ENCODE measurements at regions not wholly inside any gene's neighbourhood (a gene's known extent, or its start where the extent isn't known, plus 50 kb on each side); places are given as distances from the start of the nearest gene placed in this dataset.

- DNase-seq, result no peak
Measured at GRCh38 chr10:43320226-43320625, 51.2 kb upstream of the FXYD4 start.

GRCh38 chr10:43318976-43319960, 52.2 kb upstream of the FXYD4 start:
- DNase-seq, result peak in 3 of 58 donors; percentile 9 to 23 (median 14)

DNA sequence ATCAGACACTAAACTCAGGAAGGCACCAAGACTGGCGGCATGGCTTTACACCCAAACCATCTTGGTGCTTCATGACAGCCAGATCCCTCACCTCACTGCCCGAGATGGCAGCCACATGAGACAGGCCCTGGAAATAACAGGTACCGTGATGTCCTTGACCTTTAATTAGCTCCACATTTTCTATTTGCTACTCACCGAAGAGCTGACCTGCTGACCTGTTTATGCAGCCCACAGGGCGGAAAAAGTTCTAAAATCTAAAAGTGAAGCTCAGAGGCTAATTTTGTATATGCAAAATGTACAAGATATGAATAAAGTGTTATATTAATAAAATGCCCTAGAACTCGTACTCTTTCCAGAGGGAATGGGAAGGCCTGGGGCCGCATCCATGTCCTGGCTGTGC, 51.6 kb upstream of the RASGEF1A start:
- no peak for DNase-seq

GRCh38 chr10:43317422-43317821, 50.6 kb upstream of the RASGEF1A start:
- DNase-seq, result no peak

DNA sequence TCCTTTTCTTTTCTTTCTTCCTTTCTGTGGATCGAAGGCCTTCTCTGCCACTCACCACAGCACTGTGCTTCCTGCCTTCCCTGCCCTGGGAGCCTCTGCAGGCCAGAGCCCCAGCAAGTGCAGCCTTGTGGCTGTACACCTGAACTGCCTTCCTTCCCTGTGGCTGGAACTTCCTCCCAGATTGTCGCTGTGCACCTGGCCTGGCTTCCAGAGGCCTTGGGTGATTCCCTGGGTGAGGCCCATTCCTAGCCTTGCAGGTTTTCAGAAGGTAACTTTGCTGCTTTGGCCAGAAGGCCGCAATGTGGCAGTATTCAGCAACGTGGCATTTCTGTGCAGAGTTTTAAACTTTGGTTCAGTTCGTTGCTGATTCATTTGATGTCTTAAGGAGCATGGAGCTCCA, 50.1 kb upstream of the RASGEF1A start:
- DNase-seq, result no peak
